Cardiac fibroblast (primary cell): ENCODE measurements at regions not wholly inside any gene's neighbourhood (a gene's known extent, or its start where the extent isn't known, plus 50 kb on each side); places are given as distances from the start of the nearest gene placed in this dataset.

Experiments
- DNase-seq, 2 donors: peaks; one replicate each; pipeline versions ENCODE4 v3.0.0 to v3.0.0-alpha.2; 2010; ENCODE audit warnings: low read depth in 2 of 2
- H3K4me3 ChIP-seq, 2 donors: replicated peaks in 1 of 2; 1 replicate in 1 of 2; 2 replicates in 1 of 2; pipeline ENCODE4 v1.5.1; 2011; ENCODE audit warnings: low read depth in 2 of 2, low read length in 2 of 2, mild to moderate bottlenecking in 2 of 2, moderate library complexity in 1 of 2
- CTCF ChIP-seq: IDR thresholded peaks from one replicate; pipeline ENCODE4 v1.5.1; 2011; ENCODE audit warnings: low read depth, mild to moderate bottlenecking, low read length, inconsistent platforms

DNA sequence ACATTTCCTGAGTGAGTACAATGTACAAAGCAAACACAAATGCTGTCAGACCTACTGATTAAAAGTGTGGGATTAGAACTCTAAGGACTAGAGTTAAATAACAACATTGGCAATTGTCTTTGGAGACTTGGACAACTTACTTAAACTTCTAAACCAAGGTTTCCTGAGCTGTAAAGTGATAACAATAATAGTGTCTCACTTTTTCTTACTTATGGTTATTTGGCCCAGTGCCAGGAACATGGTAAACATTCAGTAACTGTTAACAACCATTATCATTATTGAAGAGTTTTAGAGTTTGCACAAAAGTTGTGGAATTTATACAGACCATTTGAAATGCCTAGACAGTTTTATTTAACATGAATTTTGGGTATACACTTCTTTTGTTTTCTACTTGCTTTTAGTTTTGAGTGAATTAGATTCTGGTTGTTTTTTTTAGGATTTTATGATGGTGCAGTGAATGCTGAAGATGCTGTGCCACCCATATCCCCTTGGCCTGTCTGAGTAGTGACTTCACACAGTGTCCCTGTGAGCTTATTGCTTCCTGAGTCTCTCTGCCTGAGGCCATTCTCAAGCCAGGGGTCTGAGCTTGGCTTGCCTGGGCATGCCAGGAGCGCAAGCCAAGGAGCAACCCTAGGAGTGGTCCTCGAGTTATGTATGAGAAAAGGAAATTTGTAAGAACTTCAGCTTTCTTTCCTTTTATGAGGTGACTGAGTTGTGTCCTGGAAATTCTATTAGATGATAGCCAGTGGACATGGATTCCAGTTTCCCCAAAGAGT is 932.8 kb downstream of the TTLL7 start:
- no peak overlapping the region for H3K4me3 ChIP-seq
- TF ChIP-seq CTCF, result no peak
- peak in 1 of 2 donors; percentile 4 for DNase-seq

DNA sequence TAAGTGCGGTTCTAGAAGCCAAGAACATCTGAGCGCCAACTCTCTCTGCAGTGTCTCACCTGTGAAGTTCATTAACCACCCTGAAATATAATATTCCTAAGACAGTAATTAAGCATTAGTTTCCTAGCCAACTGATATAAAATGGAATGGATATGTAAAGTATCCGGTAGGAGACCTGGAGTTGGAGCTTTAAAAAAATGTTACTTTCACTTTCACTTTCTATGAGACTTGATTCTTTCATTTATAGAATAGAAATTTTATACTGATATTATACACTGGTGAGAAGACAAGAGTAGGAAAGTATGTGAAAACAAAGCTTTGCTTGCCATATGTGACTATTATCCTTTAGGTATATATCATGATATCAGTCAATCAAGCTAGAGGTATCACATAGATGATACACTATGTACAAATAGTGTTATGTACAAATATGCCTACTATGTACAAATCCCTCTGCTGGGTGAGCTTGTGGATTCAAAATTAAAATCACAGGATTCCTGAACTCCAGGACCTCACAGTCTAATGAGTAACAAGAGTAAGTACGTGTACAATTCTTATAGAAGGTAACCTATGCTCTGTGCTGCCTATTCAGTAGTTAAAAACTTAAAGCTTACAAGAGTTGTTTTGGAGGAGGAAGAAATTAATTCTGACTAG is 934.2 kb downstream of the TTLL7 start:
- TF ChIP-seq CTCF, result no peak
- peak in 1 of 2 donors; percentile 4 for DNase-seq
- H3K4me3 ChIP-seq, result no peak overlapping the region

- TF ChIP-seq CTCF, result no peak
- DNase-seq, result no peak
- H3K4me3 ChIP-seq, result no peak overlapping the region
These were observed 938.1 kb downstream of the TTLL7 start for GRCh38 chr1:83060651-83061390.

DNA sequence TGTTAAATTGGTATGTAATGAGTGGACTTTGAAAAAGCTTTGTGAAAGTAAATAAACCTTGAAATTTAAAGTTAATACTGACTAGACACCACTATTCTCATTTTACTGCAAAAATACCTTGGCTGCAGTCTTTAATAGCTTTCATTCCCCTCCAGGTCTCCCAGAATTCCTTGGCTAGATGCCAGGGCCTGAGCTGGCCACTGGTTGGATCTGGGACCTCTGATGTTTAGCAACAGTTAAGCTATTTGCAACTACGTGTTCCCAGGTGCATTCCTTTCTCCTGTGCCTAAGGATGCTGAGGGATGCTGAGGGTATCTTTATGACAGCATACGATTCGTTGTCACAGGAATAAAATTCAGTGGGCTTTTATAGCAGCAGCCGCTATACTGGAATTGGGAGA is 938.7 kb downstream of the TTLL7 start:
- no peak for DNase-seq
- no peak overlapping the region for H3K4me3 ChIP-seq
- TF ChIP-seq CTCF, result no peak

GRCh38 chr1:83058327-83058726 is 940.6 kb downstream of the TTLL7 start:
- no peak for DNase-seq
- no peak for TF ChIP-seq CTCF
- no peak overlapping the region for H3K4me3 ChIP-seq

- no peak for TF ChIP-seq CTCF
- no peak for DNase-seq
- no peak overlapping the region for H3K4me3 ChIP-seq
These were observed 943.4 kb downstream of the TTLL7 start for GRCh38 chr1:83055391-83056170.
